BJ (cell line): ENCODE measurements at regions not wholly inside any gene's neighbourhood (a gene's known extent, or its start where the extent isn't known, plus 50 kb on each side); places are given as distances from the start of the nearest gene placed in this dataset.

Source experiments
- CTCF ChIA-PET: fragments of 350-600 bp; formaldehyde crosslinking; extraction: SDS; loops from one replicate; lab custom pipeline; 2021; ENCODE audit warnings: antibody characterized with exemption, inconsistent platforms; lab: Yijun Ruan, JAX
- POLR2A ChIA-PET: fragments of 300-600 bp; sonication (Branson Sonifier 250); formaldehyde crosslinking; extraction: SDS; loops from one replicate; lab custom pipeline; 2021; ENCODE audit warnings: antibody characterized with exemption; lab: Charles Lee
- DNase-seq: peaks from one replicate; pipeline ENCODE4 v3.0.0-alpha.2; 2011; ENCODE audit warnings: low read depth
- H3K27me3 ChIP-seq: 2 replicates; pipeline ENCODE4 v1.6.0; 2011; ENCODE audit warnings: low read length; ENCODE audit not compliant: control insufficient read depth, insufficient read depth
- H3K36me3 ChIP-seq: 2 replicates; pipeline ENCODE4 v1.5.1; 2011; ENCODE audit warnings: low read length; ENCODE audit not compliant: control insufficient read depth, insufficient read depth
- H3K4me3 ChIP-seq: 2 replicates; pipeline ENCODE4 v1.5.1; 2011; ENCODE audit warnings: low read depth, mild to moderate bottlenecking, control low read depth, low read length
- CTCF ChIP-seq: IDR thresholded peaks from 2 replicates; pipeline ENCODE4 v1.5.1; 2011; ENCODE audit warnings: low read depth, mild to moderate bottlenecking, control low read depth, inconsistent platforms, low read length, moderate library complexity; ENCODE audit not compliant: insufficient read depth

GRCh38 chr10:47186941-47187340 is 113.1 kb upstream of the GDF10 start:
- Histone ChIP-seq H3K27me3 (no peaks in the 10 kb centered on the region), H3K36me3 (no peaks in the 10 kb centered on the region), H3K4me3 (no peak overlapping the region)
- ChIA-PET CTCF (no interaction called here), POLR2A (no interaction called here)
- no peak for TF ChIP-seq CTCF
- DNase-seq, result no peak

- POLR2A ChIA-PET, result no interaction called here
- TF ChIP-seq CTCF, result no peak
- DNase-seq, result no peak
- no peaks in the 10 kb centered on the region for H3K27me3 ChIP-seq
- CTCF ChIA-PET, result no interaction called here
- H3K4me3 ChIP-seq, result no peak overlapping the region
- H3K36me3 ChIP-seq, result no peaks in the 10 kb centered on the region
These were observed 112.4 kb upstream of the GDF10 start for GRCh38 chr10:47187592-47187991.

GRCh38 chr10:47188156-47188555 is 111.8 kb upstream of the GDF10 start:
- H3K27me3 ChIP-seq, result no peaks in the 10 kb centered on the region
- TF ChIP-seq CTCF, result no peak
- H3K36me3 ChIP-seq, result no peaks in the 10 kb centered on the region
- DNase-seq, result no peak
- ChIA-PET CTCF (no interaction called here), POLR2A (no interaction called here)
- no peak overlapping the region for H3K4me3 ChIP-seq

- POLR2A ChIA-PET, result no interaction called here
These were observed 110.2 kb upstream of the GDF10 start for GRCh38 chr10:47189802-47190201.

GRCh38 chr10:47190301-47190700 is 109.7 kb upstream of the GDF10 start:
- CTCF ChIA-PET, result no interaction called here
- no peak for DNase-seq
- H3K4me3 ChIP-seq, result no peak overlapping the region
- no peaks in the 10 kb centered on the region; the same call in 1 of the 2 replicates for H3K27me3 ChIP-seq
- POLR2A ChIA-PET, result no interaction called here
- no peak for TF ChIP-seq CTCF
- H3K36me3 ChIP-seq, result no peaks in the 10 kb centered on the region

More at GRCh38 chr10:47189802-47190201, 110.2 kb upstream of the GDF10 start:
- DNase-seq, result no peak
- Histone ChIP-seq H3K27me3 (no peaks in the 10 kb centered on the region; the same call in 1 of the 2 replicates), H3K36me3 (no peaks in the 10 kb centered on the region), H3K4me3 (no peak overlapping the region)
- no peak for TF ChIP-seq CTCF
- CTCF ChIA-PET, result no interaction called here
